Stimulated activated CD8-positive, alpha-beta memory T cell treated with anti-CD3 and anti-CD28 coated beads, Interleukin-4, amount 100 ng/mL, for 24 hours (primary cell): ENCODE measurements at regions not wholly inside any gene's neighbourhood (a gene's known extent, or its start where the extent isn't known, plus 50 kb on each side); places are given as distances from the start of the nearest gene placed in this dataset.
"Not testable (repeated sequence)": the region's sequence is repeated elsewhere in the genome, so short reads cannot be mapped to it uniquely, and the experiment has no call there.

Experiments
- DNase-seq: peaks from one replicate; pipeline ENCODE4 v3.0.0-alpha.2; 2020; ENCODE audit warnings: low read depth

GRCh38 chr2:100703213-100703612 lies 116.7 kb upstream of the NPAS2 start:
- DNase-seq, result no peak

GRCh38 chr2:100703739-100704138 lies 116.2 kb upstream of the NPAS2 start:
- no peak for DNase-seq

- no peak for DNase-seq
Measured at GRCh38 chr2:100704156-100704555, 115.8 kb upstream of the NPAS2 start.

- no peak for DNase-seq
Measured at GRCh38 chr2:100704711-100705110, 115.2 kb upstream of the NPAS2 start.

GRCh38 chr2:100707016-100707947 lies 112.7 kb upstream of the NPAS2 start:
- no peak for DNase-seq

GRCh38 chr2:100708333-100708732 lies 111.6 kb upstream of the NPAS2 start:
- no peak for DNase-seq

- no peak for DNase-seq
Measured at GRCh38 chr2:100713106-100713505, 106.8 kb upstream of the NPAS2 start.

- not testable (repeated sequence) for DNase-seq
Measured at GRCh38 chr2:100714396-100715010, 105.4 kb upstream of the NPAS2 start.

GRCh38 chr2:100715861-100716260 lies 104.1 kb upstream of the NPAS2 start:
- DNase-seq, result not testable (repeated sequence)

- DNase-seq, result no peak
Measured at GRCh38 chr2:100716581-100716980, 103.4 kb upstream of the NPAS2 start.

GRCh38 chr2:100718065-100718629 lies 101.8 kb upstream of the NPAS2 start:
- no peak for DNase-seq

- DNase-seq, result no peak
Measured at GRCh38 chr2:100720445-100720844, 99.5 kb upstream of the NPAS2 start.

GRCh38 chr2:100721693-100722092 lies 98.2 kb upstream of the NPAS2 start:
- no peak for DNase-seq

- no peak for DNase-seq
Measured at GRCh38 chr2:100722125-100722524, 97.8 kb upstream of the NPAS2 start.

GRCh38 chr2:100726866-100727265 lies 93.1 kb upstream of the NPAS2 start:
- DNase-seq, result no peak

- DNase-seq, result peak; percentile 13
Measured at GRCh38 chr2:100730290-100730868, 89.6 kb upstream of the NPAS2 start.

GRCh38 chr2:100731535-100731981 lies 88.4 kb upstream of the NPAS2 start:
- no peak for DNase-seq

- no peak for DNase-seq
Measured at GRCh38 chr2:100733391-100734187, 86.3 kb upstream of the NPAS2 start.

GRCh38 chr2:100736121-100736915 lies 83.6 kb upstream of the NPAS2 start:
- no peak for DNase-seq

GRCh38 chr2:100739735-100740432 lies 80.1 kb upstream of the NPAS2 start:
- DNase-seq, result no peak
